Activated CD8-positive, alpha-beta memory T cell treated with anti-CD3 and anti-CD28 coated beads, Interleukin-2, amount 50 U/mL, for 48 hours (primary cell): ENCODE measurements at regions not wholly inside any gene's neighbourhood (a gene's known extent, or its start where the extent isn't known, plus 50 kb on each side); places are given as distances from the start of the nearest gene placed in this dataset.

Experiments
- DNase-seq: peaks from one replicate; pipeline ENCODE4 v3.0.0-alpha.2; 2020

DNA sequence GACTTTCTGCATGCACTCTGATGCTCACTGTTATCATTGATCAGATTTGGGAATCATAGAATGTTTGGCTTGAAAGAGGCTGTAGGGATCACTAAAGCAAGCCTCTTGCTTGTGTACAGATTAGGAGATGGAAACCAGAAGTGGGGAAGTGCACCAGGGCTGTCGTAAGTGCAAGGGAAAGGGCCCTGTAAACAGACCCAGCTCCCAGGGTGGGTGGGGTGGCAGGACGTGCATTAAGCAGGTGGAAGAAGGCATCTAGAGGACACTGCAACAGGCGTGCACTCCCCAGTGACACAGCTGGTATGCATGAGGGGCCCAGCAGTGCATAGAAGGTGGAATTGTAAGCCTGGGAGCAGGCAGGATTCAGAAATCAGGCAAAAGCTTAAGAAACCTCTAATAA, 58.0 kb upstream of the SLC7A14 start:
- DNase-seq = no peak

DNA sequence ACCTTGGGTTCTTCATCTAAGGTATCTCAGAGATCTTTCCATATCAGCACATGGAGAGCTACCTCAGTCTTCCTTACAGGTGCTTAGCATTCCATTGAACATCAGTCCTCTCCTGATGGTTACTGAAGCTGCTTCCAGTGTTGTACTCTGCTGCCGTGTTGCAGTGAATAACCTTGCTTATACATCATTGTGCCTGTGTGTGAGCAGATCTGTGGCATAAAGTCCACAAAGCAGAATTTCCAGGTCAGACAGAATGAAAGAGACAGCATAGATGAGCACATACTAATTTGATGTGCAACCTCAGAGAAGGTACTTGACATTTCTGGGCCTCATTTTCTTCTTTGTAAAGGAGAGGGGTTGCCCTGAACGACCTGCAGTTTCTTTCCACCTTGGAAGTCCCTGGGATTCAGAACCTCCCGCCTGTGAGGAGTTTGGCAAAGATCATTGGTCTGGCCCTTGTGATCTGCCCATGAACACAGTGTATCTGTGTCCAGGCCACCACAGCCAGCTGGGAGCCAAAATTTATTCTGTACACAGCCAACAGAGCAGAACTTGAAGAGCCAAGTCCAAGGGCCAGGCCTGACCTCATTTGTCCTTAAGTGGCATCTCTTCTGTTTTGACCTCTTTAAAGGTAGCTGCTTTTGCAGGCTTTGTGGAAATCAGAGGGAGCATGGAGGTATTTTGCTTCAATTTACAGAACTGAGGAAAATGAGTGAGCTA, 57.2 kb upstream of the SLC7A14 start:
- no peak for DNase-seq

DNA sequence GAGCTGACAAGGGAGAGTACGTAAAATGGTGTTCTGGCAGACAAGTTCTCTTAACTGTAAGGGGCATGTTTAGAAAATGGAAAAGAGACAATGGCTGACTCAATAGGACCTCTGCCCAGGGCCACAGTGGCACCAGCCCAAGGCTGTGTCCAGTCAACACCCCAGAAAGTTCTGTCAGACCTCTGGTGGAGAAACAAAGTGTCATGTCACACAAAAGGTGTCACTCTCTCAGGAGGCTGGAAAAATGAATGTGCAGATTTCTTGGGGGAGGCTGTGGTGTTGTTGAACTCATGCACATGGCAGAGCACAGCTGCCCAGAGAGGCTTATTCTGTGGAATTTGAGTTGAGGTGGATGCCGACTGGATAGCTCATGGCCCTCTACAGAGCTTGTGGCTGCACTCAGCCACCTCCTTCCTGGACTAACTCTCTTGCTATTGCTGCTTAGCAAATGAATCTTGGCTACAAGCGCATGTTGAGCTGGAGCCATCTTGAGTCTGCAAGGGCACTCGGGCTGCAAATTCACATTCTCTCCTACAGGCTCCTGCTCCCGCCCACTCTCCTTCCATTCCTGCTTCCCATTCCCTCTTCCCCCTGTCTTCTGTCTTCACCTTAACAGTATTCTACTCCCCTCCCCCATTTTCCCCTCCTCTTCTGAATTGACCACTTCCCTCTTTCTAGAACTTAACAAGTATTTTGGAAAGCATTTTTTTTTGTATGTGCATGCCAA, 55.8 kb upstream of the SLC7A14 start:
- DNase-seq = no peak

GRCh38 chr3:170640737-170641171, 54.9 kb upstream of the SLC7A14 start:
- no peak for DNase-seq

- no peak for DNase-seq
These were observed 53.1 kb upstream of the SLC7A14 start for GRCh38 chr3:170638988-170639387.

DNA sequence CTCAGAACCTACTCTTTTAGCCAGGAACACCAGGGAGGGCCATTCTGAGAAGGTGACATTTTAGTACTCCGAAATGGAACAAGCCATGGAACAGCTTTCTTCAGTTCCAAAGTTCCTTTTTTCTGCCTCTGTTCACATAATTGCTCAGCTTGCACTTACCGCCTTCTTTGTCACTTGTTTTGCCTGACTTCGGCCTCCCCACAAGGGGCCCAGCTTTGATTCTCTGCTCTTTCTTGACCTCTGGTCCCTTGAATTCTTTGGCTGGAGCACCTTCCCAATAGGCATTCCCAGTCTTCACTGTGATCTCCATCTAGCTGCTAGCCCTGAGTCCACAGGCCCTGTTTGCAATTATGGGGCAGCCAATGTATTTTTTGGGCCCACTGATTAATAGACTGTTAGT, 51.4 kb upstream of the SLC7A14 start:
- DNase-seq = no peak

GRCh38 chr3:170636400-170636973, 50.6 kb upstream of the SLC7A14 start:
- DNase-seq = no peak
